Gastroesophageal sphincter (tissue), 4 donors: ENCODE measurements at regions not wholly inside any gene's neighbourhood (a gene's known extent, or its start where the extent isn't known, plus 50 kb on each side); places are given as distances from the start of the nearest gene placed in this dataset.

ENCODE experiments used
- ATAC-seq: fragments of 150-250 bp; one replicate; pipeline ENCODE4 v1.9.1; 2016; ENCODE audit warnings: mild to moderate bottlenecking, moderate library complexity
- H3K27ac ChIP-seq, 4 donors: fragments of 200-600 bp; sonication (generic) in 3 of 4; 1 replicate in 3 of 4; 2 replicates in 1 of 4; pipeline ENCODE4 v1.5.1; 2016 to 2019
- H3K27me3 ChIP-seq: fragments of 200-600 bp; sonication (generic); one replicate; pipeline ENCODE4 v1.5.1; 2019
- H3K36me3 ChIP-seq, 2 donors: fragments of 200-600 bp; sonication (generic); one replicate each; pipeline ENCODE4 v1.5.1; 2019; ENCODE audit warnings: control low read depth in 1 of 2
- H3K4me1 ChIP-seq, 3 donors: fragments of 200-600 bp; sonication (generic); 1 replicate in 2 of 3; 2 replicates in 1 of 3; pipeline ENCODE4 v1.5.1; 2016 to 2019; ENCODE audit warnings: control low read depth in 2 of 3
- H3K4me3 ChIP-seq, 2 donors: fragments of 200-600 bp; sonication (generic); one replicate each; pipeline ENCODE4 v1.5.1; 2019; ENCODE audit warnings: mild to moderate bottlenecking in 1 of 2, moderate library complexity in 1 of 2
- H3K9me3 ChIP-seq, 3 donors: fragments of 200-600 bp; sonication (generic); one replicate each; pipeline ENCODE4 v1.5.1; 2017 to 2019; ENCODE audit warnings: control low read depth in 2 of 3
- CTCF ChIP-seq, 4 experiments: fragments of 200-600 bp in 2 of 4; fragments of 450-650 bp in 2 of 4; sonication (generic) in 1 of 4; IDR thresholded peaks; one replicate each; pipeline ENCODE4 v1.5.1; 2017 to 2019; ENCODE audit warnings: antibody characterized with exemption in 4 of 4, mild to moderate bottlenecking in 2 of 4, moderate library complexity in 2 of 4
- EP300 ChIP-seq: sonication (generic); formaldehyde crosslinking; IDR thresholded peaks from one replicate; pipeline ENCODE4 v1.6.1; 2017; ENCODE audit warnings: antibody characterized with exemption, mild to moderate bottlenecking
- POLR2A ChIP-seq, 2 donors: fragments of 450-650 bp; IDR thresholded peaks; one replicate each; pipeline ENCODE4 v1.6.1; 2017; ENCODE audit warnings: antibody characterized with exemption in 2 of 2, mild to moderate bottlenecking in 2 of 2, moderate library complexity in 1 of 2
- POLR2AphosphoS5 ChIP-seq: sonication (generic); formaldehyde crosslinking; IDR thresholded peaks from one replicate; pipeline ENCODE4 v1.6.1; 2017; ENCODE audit warnings: antibody characterized with exemption
- whole genome bisulfite sequencing, 2 donors: methylation state at CpG; one replicate each; pipeline ENCODE4 v1.1.5; 2018; ENCODE audit warnings: low coverage in 1 of 2; 5-methylcytosine and 5-hydroxymethylcytosine counted together

- Histone ChIP-seq H3K27ac (no peak overlapping the region), H3K36me3 (no peaks in the 10 kb centered on the region), H3K4me3 (no peak overlapping the region), H3K9me3 (no peaks in the 10 kb centered on the region), H3K4me1 (no peaks in the 10 kb centered on the region), H3K27me3 (peaks cover 22% of the 10 kb centered on the region)
- 50 to 56% methylated on average over 6 to 7 of the region's 7 CpGs for WGBS, 2 donors
- TF ChIP-seq EP300, result no peak
- ATAC-seq, result no peak
Observed at GRCh38 chr1:50268049-50268448, 155.2 kb downstream of the DMRTA2 start.

- Histone ChIP-seq H3K4me1 (no peaks in the 10 kb centered on the region), H3K4me3 (no peak overlapping the region), H3K27ac (peak overlapping the region in 3 of 4 donors; percentile 42 to 70 (median 61)), H3K36me3 (no peaks in the 10 kb centered on the region), H3K27me3 (peaks cover 15% of the 10 kb centered on the region), H3K9me3 (no peaks in the 10 kb centered on the region)
- peak; percentile 55 for ATAC-seq
- no peak for TF ChIP-seq EP300
- no peak for TF ChIP-seq POLR2AphosphoS5
- no peak for TF ChIP-seq POLR2A (IDR thresholded peaks at IDR 0.05)
- no peak for TF ChIP-seq CTCF (IDR thresholded peaks at IDR 0.05)
- WGBS, 2 donors, result 29 to 47% methylated on average over 3 of the region's 3 CpGs
Observed at GRCh38 chr1:50266509-50266908, 156.7 kb downstream of the DMRTA2 start.

GRCh38 chr1:50265790-50266314, 157.1 kb downstream of the ELAVL4 start:
- Histone ChIP-seq H3K36me3 (no peaks in the 10 kb centered on the region), H3K27me3 (peaks cover 11% of the 10 kb centered on the region), H3K4me1 (no peaks in the 10 kb centered on the region), H3K9me3 (no peaks in the 10 kb centered on the region), H3K27ac (peak overlapping the region in 3 of 4 donors; percentile 42 to 70 (median 61)), H3K4me3 (no peak overlapping the region)
- TF ChIP-seq CTCF (IDR thresholded peaks at IDR 0.05) (no peak), POLR2AphosphoS5 (peak; percentile 18)
- peak; percentile 81 for ATAC-seq
- WGBS, 2 donors, result 13 to 17% methylated on average over 3 of the region's 3 CpGs

GRCh38 chr1:50264590-50264989, 155.9 kb downstream of the ELAVL4 start:
- Histone ChIP-seq H3K4me3 (no peak overlapping the region), H3K4me1 (no peaks in the 10 kb centered on the region), H3K27me3 (peaks cover 9% of the 10 kb centered on the region), H3K9me3 (no peaks in the 10 kb centered on the region), H3K36me3 (no peaks in the 10 kb centered on the region), H3K27ac (no peak overlapping the region)
- TF ChIP-seq POLR2A (IDR thresholded peaks at IDR 0.05), result no peak
- TF ChIP-seq POLR2AphosphoS5, result no peak
- TF ChIP-seq EP300, result no peak
- no peak for TF ChIP-seq CTCF (IDR thresholded peaks at IDR 0.05)
- ATAC-seq, result no peak
- 90% methylated on average over 1 of the region's 1 CpG; no CpG with 5 or more reads in 1 of the 2 donors for WGBS, 2 donors

- no CpG with 5 or more reads among the region's 1 CpG for WGBS, 2 donors
- H3K36me3 ChIP-seq, result no peaks in the 10 kb centered on the region
- ATAC-seq, result no peak
- no peak overlapping the region for H3K4me3 ChIP-seq
- no peaks in the 10 kb centered on the region for H3K4me1 ChIP-seq
- no peak overlapping the region for H3K27ac ChIP-seq
- H3K9me3 ChIP-seq, result no peaks in the 10 kb centered on the region
- TF ChIP-seq EP300 (no peak), POLR2A (IDR thresholded peaks at IDR 0.05) (no peak), POLR2AphosphoS5 (no peak), CTCF (IDR thresholded peaks at IDR 0.05) (no peak)
- no peaks in the 10 kb centered on the region for H3K27me3 ChIP-seq
Observed at GRCh38 chr1:50262436-50262835, 153.7 kb downstream of the ELAVL4 start.
